BLaER1 treated with 17β-estradiol and CSF1 and Interleukin-3, amounts not matched to agents 10 nM and 100 nM (cell line): ENCODE measurements at regions not wholly inside any gene's neighbourhood (a gene's known extent, or its start where the extent isn't known, plus 50 kb on each side); places are given as distances from the start of the nearest gene placed in this dataset.

Source experiments
- H3K27ac ChIP-seq, 11 experiments: shearing (Covaris generic); formaldehyde crosslinking; 2 replicates each; pipeline ENCODE4 v1.8.1; 2022
- H3K27me3 ChIP-seq, 11 experiments: shearing (Covaris generic); formaldehyde crosslinking; 2 replicates each; pipeline ENCODE4 v1.8.1; 2022
- H3K36me3 ChIP-seq, 11 experiments: shearing (Covaris generic); formaldehyde crosslinking; 2 replicates each; pipeline ENCODE4 v1.8.1; 2022
- H3K4me1 ChIP-seq, 10 experiments: shearing (Covaris generic); formaldehyde crosslinking; 2 replicates each; pipeline ENCODE4 v1.8.1; 2022
- H3K4me2 ChIP-seq, 11 experiments: shearing (Covaris generic); formaldehyde crosslinking; 2 replicates each; pipeline ENCODE4 v1.8.1; 2022
- H3K4me3 ChIP-seq, 10 experiments: shearing (Covaris generic); formaldehyde crosslinking; 2 replicates each; pipeline ENCODE4 v1.8.1; 2022
- H3K9ac ChIP-seq, 11 experiments: shearing (Covaris generic); formaldehyde crosslinking; 2 replicates each; pipeline ENCODE4 v1.8.1; 2022
- H3K9me3 ChIP-seq, 11 experiments: shearing (Covaris generic); formaldehyde crosslinking; replicated peaks in 1 of 11; 2 replicates each; pipeline ENCODE4 v1.8.1; 2022
- H4K20me1 ChIP-seq, 11 experiments: shearing (Covaris generic); formaldehyde crosslinking; 2 replicates each; pipeline ENCODE4 v1.8.1; 2022
- Cebpa-rat ChIP-seq, 11 experiments: shearing (Covaris generic); IDR thresholded peaks; 2 replicates each; pipeline ENCODE4 v1.8.1; 2022

DNA sequence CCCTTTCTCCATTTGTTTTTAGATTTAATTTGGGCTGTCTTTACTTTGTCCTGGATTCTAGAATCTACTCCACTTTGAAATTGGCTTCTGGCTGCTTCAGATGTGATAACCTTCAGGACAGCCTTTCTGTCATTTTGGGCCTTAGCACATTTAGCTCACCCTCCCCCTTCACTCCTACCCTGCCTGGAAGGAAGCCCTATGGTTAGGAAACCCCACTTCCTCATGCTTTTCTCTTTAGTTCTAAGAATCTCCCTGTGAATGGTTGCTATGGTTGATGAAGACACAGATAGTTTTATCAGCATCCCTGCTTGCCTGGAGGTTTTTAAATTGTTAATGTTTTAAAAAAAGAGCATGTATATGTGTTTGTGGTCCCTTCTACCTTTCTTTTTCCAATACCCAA, 100.7 kb upstream of the PTPN13 start:
- Histone ChIP-seq H3K27me3 (no peaks in the 10 kb centered on the region), H3K27ac (no peak overlapping the region), H3K4me2 (peak overlapping the region in 10 of 11 experiments; percentile 9 to 67 (median 49); a peak in 16 of 22 replicates), H3K4me3 (no peak overlapping the region), H3K4me1 (peaks cover 6 to 15% (median 12%) of the 10 kb centered on the region in 10 experiments; a peak in 18 of 20 replicates), H3K9me3 (no peaks in the 10 kb centered on the region), H3K36me3 (no peaks in the 10 kb centered on the region), H4K20me1 (no peaks in the 10 kb centered on the region), H3K9ac (no peak overlapping the region)
- TF ChIP-seq Cebpa-rat (IDR thresholded peaks at IDR 0.05): no peak

DNA sequence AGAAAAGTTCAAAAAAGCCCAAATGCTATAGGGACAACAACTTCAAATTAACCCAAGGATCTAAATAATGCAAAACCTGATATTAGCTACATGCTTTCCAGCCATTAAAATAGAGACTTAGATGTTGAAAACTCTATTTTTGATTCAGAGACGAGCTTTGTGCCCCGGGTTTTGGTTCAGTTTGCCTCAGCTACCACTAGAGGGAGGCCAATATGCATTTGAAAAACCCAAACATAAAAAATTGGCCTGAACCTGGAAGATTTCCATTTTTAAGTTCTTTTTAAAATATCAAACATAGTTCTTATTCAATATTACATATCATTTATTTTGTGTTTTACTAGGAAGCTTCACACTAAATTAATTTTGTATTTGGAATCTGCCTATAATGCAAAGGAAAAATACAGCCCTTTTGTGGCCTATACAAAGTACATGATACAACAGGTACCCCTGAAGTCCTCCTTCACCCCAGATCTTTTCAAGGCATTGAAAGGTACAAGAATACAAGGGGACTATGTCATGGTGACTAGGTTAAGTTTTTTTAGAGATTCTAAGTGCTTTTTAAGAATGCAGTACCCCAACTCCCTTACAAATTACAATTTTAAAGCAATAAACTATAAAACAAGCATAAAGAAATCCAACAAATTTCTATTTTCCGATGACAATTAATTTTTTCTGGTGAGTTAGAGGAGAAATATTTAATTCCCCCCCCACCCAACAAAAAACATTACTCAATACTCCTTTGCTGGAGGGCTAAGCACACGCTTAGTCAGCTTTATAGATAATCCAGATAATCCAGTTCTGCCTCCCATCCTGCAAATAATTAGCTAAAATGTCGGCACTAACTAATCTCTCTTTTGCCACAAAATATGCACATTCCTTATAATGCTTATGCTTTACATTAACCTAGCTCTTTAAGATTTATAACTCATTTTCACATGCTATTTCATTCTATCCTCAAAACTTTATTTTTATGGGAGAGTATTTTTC, 97.7 kb upstream of the PTPN13 start:
- no peak overlapping the region for H3K4me2 ChIP-seq
- peaks cover 6 to 15% (median 12%) of the 10 kb centered on the region in 10 experiments; a peak in 18 of 20 replicates for H3K4me1 ChIP-seq
- H3K9ac ChIP-seq: no peak overlapping the region
- H4K20me1 ChIP-seq: no peaks in the 10 kb centered on the region
- H3K27me3 ChIP-seq: no peaks in the 10 kb centered on the region
- H3K9me3 ChIP-seq: no peaks in the 10 kb centered on the region
- no peak for TF ChIP-seq Cebpa-rat (IDR thresholded peaks at IDR 0.05)
- H3K4me3 ChIP-seq: no peak overlapping the region
- no peak overlapping the region for H3K27ac ChIP-seq
- no peaks in the 10 kb centered on the region for H3K36me3 ChIP-seq

GRCh38 chr4:86497131-86497530, 97.0 kb upstream of the PTPN13 start:
- H3K4me2 ChIP-seq: no peak overlapping the region
- no peak overlapping the region for H3K9ac ChIP-seq
- H3K9me3 ChIP-seq: no peaks in the 10 kb centered on the region
- no peaks in the 10 kb centered on the region for H3K27me3 ChIP-seq
- H4K20me1 ChIP-seq: no peaks in the 10 kb centered on the region
- no peak overlapping the region for H3K27ac ChIP-seq
- H3K4me1 ChIP-seq: peaks cover 6 to 15% (median 12%) of the 10 kb centered on the region in 10 experiments; a peak in 18 of 20 replicates
- H3K36me3 ChIP-seq: no peaks in the 10 kb centered on the region
- H3K4me3 ChIP-seq: no peak overlapping the region
- no peak for TF ChIP-seq Cebpa-rat (IDR thresholded peaks at IDR 0.05)

DNA sequence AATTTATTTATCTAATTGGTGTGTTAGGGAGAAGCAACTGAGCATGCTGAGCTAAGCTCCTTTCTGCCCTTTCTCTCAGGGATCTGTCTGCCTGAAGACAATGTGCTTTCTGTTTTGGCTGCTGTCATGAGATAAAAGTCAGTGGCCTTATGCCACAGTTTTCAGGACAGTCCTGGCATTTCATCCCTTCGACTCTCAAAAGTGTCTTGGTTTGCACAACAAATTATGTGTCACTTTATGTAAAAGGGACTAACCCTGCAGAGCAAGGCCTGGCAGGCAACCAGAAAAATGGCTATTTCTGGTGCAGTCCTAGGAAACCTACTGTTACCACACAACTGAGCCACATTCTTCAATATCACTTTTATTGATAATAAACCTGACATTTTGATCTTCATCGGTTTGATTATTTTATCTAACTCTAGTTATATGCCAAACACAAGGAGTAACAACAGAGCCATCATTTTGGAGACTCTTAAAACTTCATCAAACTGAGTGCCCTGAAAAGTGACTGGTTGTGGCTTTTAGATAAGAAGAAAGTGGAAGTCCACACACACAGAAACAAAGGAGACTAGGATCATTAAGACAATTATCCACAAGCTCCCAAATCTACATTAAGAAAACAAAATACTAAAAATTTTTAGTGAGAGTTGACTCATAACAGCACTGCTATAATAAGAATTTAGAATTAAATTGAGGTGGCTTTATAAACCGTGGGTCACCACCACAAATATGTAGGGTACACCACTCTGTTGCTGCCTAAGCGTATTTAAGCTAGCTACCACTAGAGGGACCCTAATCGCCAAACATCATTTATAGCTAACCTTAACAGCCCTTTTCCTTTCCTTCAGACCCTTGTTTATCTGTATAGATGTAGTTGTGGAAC, 95.9 kb upstream of the PTPN13 start:
- H3K4me2 ChIP-seq: no peak overlapping the region
- H3K9me3 ChIP-seq: no peaks in the 10 kb centered on the region
- TF ChIP-seq Cebpa-rat (IDR thresholded peaks at IDR 0.05): no peak
- no peak overlapping the region for H3K4me3 ChIP-seq
- H3K27me3 ChIP-seq: no peaks in the 10 kb centered on the region
- peaks cover 6 to 12% (median 11%) of the 10 kb centered on the region in 10 experiments; a peak in 18 of 20 replicates for H3K4me1 ChIP-seq
- H3K27ac ChIP-seq: no peak overlapping the region
- no peaks in the 10 kb centered on the region for H4K20me1 ChIP-seq
- no peaks in the 10 kb centered on the region for H3K36me3 ChIP-seq
- H3K9ac ChIP-seq: no peak overlapping the region

DNA sequence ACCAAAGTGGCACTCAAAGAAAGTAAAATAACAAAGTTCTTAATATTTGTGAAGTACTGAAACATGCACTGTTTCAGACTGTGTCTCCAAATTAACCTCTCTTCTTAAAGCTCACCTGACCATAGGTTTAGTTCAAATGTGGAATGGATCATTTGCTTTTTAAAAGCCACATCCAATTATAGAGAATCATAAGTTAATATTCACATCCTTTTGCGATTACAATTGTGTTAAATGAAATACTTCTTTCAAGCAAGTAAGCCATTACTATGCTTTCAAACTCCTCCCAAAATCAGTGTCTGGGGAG, 95.3 kb upstream of the PTPN13 start:
- Histone ChIP-seq H3K4me2 (no peak overlapping the region), H3K9me3 (no peaks in the 10 kb centered on the region), H3K27ac (no peak overlapping the region), H3K9ac (no peak overlapping the region), H3K27me3 (no peaks in the 10 kb centered on the region), H3K36me3 (no peaks in the 10 kb centered on the region), H4K20me1 (no peaks in the 10 kb centered on the region), H3K4me1 (peaks cover under 1 to 6% (median 5%) of the 10 kb centered on the region in 10 experiments; a peak in 18 of 20 replicates), H3K4me3 (no peak overlapping the region)
- TF ChIP-seq Cebpa-rat (IDR thresholded peaks at IDR 0.05): no peak

- Histone ChIP-seq H3K4me2 (no peak overlapping the region), H3K36me3 (no peaks in the 10 kb centered on the region), H3K4me3 (no peak overlapping the region), H4K20me1 (no peaks in the 10 kb centered on the region), H3K4me1 (no peaks in the 10 kb centered on the region), H3K27ac (no peak overlapping the region), H3K27me3 (no peaks in the 10 kb centered on the region), H3K9ac (no peak overlapping the region), H3K9me3 (no peaks in the 10 kb centered on the region)
- TF ChIP-seq Cebpa-rat (IDR thresholded peaks at IDR 0.05): no peak
Observed at GRCh38 chr4:86500527-86500926, 93.6 kb upstream of the PTPN13 start.

DNA sequence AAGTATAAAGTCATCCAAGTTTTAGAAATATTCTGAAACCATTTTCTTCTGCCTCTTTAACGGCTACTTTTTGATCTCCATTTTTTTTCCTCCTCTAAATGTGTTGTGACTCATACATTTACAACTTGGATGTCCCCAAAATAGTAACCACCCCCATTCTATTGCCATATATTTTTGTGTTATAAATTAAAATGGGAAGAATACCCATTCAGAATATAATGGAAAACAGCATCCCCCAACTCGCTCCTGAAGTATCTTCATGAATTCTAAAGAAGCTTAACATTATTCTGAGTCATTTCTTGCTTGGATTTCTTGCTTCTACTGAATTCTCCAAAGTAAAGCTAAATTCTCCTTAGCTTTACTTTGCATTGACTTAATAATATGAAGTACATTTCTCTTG, 92.0 kb upstream of the PTPN13 start:
- Histone ChIP-seq H3K4me2 (no peak overlapping the region), H3K9ac (no peak overlapping the region), H3K4me3 (no peak overlapping the region), H3K27me3 (no peaks in the 10 kb centered on the region), H3K27ac (no peak overlapping the region), H3K9me3 (no peaks in the 10 kb centered on the region), H3K36me3 (no peaks in the 10 kb centered on the region), H4K20me1 (no peaks in the 10 kb centered on the region), H3K4me1 (peaks cover 0 to 6% (median 2%) of the 10 kb centered on the region in 10 experiments; a peak in 6 of 20 replicates)
- TF ChIP-seq Cebpa-rat (IDR thresholded peaks at IDR 0.05): no peak

GRCh38 chr4:86506591-86506990, 87.5 kb upstream of the PTPN13 start:
- H3K9me3 ChIP-seq: no peaks in the 10 kb centered on the region
- H3K36me3 ChIP-seq: no peaks in the 10 kb centered on the region
- no peak overlapping the region for H3K4me3 ChIP-seq
- H3K4me1 ChIP-seq: peaks cover 0 to 19% (median 5%) of the 10 kb centered on the region in 10 experiments; a peak in 10 of 20 replicates
- TF ChIP-seq Cebpa-rat (IDR thresholded peaks at IDR 0.05): no peak
- no peaks in the 10 kb centered on the region for H4K20me1 ChIP-seq
- H3K27me3 ChIP-seq: no peaks in the 10 kb centered on the region
- H3K4me2 ChIP-seq: peak overlapping the region in 3 of 11 experiments; percentile 3 to 34 (median 8); a peak in 3 of 22 replicates
- H3K27ac ChIP-seq: no peak overlapping the region
- no peak overlapping the region for H3K9ac ChIP-seq

- H4K20me1 ChIP-seq: no peaks in the 10 kb centered on the region
- H3K27ac ChIP-seq: no peak overlapping the region
- H3K9me3 ChIP-seq: no peaks in the 10 kb centered on the region
- H3K4me1 ChIP-seq: peaks cover 0 to 19% (median 5%) of the 10 kb centered on the region in 10 experiments; a peak in 10 of 20 replicates
- peak overlapping the region in 7 of 11 experiments; percentile 17 to 54 (median 40); a peak in 13 of 22 replicates for H3K4me2 ChIP-seq
- no peak overlapping the region for H3K4me3 ChIP-seq
- H3K27me3 ChIP-seq: no peaks in the 10 kb centered on the region
- TF ChIP-seq Cebpa-rat (IDR thresholded peaks at IDR 0.05): no peak
- H3K36me3 ChIP-seq: no peaks in the 10 kb centered on the region
- no peak overlapping the region for H3K9ac ChIP-seq
Observed at GRCh38 chr4:86508436-86508835, 85.7 kb upstream of the PTPN13 start.
